ELR (cell line): ENCODE measurements at regions not wholly inside any gene's neighbourhood (a gene's known extent, or its start where the extent isn't known, plus 50 kb on each side); places are given as distances from the start of the nearest gene placed in this dataset.

Experiments used
- DNase-seq: peaks from one replicate; pipeline ENCODE4 v3.0.0-alpha.2; 2015; ENCODE audit warnings: low read depth

DNA sequence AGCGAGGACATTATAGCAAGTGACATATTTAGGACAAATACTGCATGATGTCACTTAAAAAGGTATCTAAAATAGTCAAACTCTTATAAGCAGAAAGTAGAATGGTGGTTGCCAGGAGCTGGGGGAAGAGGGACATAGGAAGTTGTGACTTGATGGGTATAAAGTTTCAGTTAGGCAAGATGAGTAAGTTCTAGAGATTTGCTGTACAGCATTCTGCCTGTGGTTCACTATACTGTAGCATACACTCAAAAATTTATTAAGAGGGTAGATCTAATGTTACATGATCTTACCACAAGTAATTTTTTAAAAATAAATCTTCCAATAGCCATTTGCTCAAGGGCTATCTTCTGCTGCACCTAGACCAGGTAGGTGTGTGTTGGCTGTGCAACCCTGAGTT, 78.1 kb upstream of the NPAS2 start:
- peak; percentile 41 for DNase-seq

DNA sequence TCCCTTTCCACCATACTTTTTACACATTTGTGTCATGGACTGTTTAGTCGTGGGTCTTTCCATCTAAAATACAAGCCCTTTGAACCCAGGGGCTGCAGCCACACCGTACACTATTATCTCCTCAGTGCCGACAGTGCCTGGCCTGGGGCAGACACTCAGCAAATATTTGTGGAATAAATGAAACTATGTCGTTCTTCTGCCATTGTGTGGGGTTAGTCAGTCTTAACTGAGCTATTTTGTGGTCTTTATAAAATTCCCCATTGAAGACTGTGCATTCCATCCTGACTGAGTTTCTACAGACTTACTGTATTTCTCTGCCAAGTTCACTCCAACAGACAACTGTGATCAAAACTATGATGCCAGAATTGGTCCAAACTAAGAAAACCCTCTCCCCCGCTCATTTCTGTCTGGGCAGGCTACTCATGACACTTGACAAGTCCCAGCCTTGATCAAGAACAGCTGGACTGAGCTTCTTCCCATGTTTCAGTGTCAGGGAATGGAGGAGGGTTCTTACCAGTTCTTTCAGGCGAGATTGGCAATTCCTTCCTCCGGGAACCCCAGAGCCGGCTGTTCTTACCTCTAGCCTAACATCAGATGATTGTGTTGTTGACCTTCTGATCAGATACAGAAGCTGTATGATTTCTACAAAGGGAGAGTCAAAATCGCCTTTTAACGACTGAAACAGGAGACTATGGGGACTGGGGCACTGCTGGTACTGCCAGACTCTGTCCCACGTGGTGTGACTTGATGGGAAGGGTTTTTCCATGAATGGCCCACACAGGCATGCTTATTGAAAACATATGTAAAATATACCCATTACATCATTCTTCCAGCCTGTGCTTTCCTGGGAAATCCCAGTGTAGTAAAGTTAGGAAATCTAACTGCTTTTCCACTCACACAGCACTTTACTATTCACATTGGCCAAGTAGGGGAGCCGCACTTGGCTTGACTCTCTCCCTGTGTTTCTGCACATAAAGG, 77.4 kb upstream of the NPAS2 start:
- DNase-seq, result peak; percentile 94

- no peak for DNase-seq
Measured at GRCh38 chr2:100743741-100744140, 76.2 kb upstream of the NPAS2 start.

DNA sequence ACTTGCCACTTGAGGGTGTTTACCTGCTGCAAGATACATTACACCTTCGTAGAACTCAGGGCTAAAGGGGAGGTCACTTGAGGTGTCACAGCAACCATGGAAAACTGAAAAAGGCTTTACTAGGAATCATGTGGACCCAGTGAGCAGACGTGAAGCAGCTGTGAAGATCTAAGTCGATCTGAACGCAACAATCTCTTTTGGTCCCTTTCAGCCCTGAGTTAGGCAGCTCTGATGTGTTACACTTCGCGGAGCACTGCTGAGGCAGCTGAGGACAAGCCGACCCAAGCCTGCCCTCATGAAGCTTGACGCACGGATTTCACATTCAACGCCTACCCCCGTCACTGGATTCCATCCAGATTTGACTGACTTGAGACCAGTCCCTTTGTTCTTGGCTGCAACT, 75.8 kb upstream of the NPAS2 start:
- DNase-seq, result no peak

GRCh38 chr2:100744589-100744988, 75.3 kb upstream of the NPAS2 start:
- DNase-seq, result peak; percentile 68

DNA sequence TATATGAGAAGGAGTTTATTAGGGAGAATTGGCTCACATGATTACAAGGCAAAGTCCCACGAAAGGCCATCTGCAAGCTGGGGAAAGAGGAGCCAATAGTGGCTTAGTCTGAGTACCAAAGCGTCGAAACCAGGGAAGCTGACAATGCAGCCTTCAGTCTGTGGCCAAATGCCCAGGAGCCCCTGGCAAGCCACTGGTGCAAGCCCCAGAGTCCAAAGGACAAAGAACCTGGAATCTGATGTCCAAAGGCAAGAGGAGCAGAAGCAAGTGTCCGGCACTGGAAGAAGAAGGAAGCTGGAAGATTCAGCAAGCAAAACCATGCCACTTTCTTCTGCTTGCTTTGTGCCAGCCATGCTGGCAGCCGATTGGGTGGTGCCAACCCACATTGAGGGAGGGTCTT, 74.3 kb upstream of the NPAS2 start:
- DNase-seq, result no peak

DNA sequence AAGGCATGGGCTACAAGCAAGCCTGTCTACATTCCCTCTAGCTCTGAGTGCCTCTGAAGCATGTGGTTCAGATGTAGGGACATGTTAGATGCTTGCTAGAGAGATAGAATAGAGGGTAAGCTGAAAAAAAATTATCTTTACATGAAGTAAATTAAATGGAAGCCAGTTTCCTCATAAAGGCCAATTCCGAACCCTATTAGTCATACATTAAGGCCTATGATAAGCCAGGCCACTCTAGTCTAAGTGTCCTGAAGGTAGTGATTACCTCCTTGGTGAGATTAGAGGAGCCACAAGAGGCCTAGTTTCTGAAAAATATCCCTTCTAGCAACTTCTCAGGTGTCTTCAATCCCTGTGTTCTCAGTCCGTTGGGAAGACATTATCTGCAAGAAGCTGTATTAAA, 72.4 kb upstream of the NPAS2 start:
- DNase-seq, result peak; percentile 57

- DNase-seq, result no peak
Measured at GRCh38 chr2:100747996-100748615, 71.8 kb upstream of the NPAS2 start.

DNA sequence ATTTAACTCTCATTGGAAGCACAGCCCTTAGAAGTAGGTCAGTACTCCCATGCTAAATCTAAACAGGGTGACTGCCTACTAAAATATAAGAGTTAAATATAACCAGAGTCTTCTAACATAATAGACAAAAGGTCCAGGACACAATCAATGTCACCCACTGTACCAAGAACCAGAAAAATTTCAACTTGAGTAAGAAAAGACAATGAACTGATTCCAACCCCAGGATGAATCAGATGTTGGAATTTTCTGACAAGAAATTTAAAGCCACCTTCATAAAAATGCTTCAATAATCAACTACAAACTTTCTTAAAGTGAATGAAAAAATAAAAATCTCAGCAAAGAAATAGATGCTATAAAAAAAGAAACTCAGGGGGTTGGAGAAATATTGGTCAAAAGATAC, 71.3 kb upstream of the NPAS2 start:
- DNase-seq, result no peak

GRCh38 chr2:100749771-100750542, 70.0 kb upstream of the NPAS2 start:
- DNase-seq, result no peak

- peak; percentile 79 for DNase-seq
Measured at GRCh38 chr2:100751871-100752625, 67.9 kb upstream of the NPAS2 start.

DNA sequence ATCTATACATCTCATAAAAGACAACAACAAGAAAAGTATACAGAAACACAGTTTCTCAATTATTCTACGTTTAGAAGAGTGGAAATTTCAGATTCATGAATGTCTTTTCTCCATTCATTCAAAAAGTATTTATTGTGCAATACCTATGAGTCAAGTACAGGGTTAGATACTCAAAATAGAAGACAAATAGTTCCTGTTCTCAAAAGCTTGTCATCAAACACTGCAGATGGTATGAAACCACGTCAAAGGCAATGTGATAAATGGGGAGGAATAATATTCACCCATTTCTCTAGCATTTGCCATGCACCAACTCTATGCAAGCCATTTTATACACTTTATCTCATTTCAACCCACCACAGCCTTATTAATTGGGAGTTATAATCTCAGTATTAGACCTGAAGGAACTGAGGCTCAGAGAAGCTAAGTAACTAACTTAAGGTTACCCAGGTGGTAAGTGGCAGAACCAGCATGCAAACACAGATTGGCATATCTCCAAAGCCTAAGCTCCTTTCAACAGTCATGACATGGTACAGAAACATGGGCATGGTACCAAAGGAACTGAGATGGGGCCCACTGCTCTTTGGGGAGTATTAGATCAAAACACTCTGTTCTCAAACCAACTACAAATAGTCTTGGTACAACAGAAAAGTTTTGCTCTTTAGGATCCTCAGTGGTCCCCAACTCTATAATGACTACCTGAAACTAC, 67.2 kb upstream of the NPAS2 start:
- peak; percentile 94 for DNase-seq

DNA sequence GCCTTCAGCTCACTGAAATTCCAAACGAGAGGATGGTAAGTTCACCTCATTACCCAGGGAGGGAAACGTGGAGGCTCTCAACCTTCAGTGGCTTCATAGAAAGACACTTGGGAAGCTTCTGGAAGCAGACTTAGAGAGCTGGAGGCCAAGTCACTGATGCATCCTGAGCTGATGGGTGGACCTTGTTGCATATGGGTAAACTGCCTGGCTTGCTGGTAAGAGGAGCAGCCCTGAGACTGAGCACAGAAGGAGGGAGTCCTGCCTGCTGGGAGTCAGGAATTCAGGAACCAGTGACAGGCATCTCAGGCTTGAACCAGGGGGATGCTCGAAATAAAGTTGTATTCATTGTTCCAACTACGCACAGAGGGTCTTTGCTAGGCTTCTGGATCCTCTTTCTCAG, 66.5 kb upstream of the NPAS2 start:
- no peak for DNase-seq

DNA sequence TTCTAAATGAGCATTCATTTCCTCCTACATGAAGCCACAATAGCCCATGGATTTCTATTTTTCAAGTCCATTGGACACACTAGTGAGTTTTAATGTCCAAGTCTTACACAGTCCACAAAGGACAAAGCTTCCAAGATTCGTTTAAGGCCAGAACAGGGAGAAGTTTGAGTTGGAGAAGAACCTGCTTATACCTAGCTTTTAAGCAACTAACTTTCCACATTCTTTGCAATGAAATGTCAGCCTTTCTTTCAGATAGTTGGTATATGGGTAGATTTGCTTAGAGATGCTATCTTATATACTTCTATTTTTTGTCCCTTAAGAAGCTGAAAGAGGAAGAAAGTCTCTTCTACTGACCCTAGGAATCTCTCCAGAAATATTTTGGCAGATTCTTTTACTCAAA, 66.1 kb upstream of the NPAS2 start:
- DNase-seq, result no peak

- no peak for DNase-seq
Measured at GRCh38 chr2:100754951-100755350, 65.0 kb upstream of the NPAS2 start.

DNA sequence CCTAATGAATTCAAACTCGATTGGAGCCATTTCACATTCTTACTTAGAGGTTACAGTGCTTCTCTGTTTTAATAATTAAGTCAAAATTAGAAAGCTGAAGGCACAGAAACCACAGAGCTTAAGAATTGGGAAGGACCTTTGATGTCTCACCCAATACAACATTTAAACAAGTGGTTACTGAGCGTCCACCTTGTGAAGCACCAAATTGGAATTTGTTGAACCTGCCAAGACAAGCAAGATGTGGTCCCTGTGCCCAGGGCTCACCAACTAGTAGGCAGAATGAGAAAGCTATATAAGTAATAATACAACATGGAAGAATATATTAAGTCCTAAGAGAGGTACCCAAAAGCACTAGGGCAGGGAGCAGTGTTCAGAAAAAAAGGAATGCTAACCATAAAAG, 64.5 kb upstream of the NPAS2 start:
- peak; percentile 36 for DNase-seq

GRCh38 chr2:100756704-100757103, 63.2 kb upstream of the NPAS2 start:
- no peak for DNase-seq

DNA sequence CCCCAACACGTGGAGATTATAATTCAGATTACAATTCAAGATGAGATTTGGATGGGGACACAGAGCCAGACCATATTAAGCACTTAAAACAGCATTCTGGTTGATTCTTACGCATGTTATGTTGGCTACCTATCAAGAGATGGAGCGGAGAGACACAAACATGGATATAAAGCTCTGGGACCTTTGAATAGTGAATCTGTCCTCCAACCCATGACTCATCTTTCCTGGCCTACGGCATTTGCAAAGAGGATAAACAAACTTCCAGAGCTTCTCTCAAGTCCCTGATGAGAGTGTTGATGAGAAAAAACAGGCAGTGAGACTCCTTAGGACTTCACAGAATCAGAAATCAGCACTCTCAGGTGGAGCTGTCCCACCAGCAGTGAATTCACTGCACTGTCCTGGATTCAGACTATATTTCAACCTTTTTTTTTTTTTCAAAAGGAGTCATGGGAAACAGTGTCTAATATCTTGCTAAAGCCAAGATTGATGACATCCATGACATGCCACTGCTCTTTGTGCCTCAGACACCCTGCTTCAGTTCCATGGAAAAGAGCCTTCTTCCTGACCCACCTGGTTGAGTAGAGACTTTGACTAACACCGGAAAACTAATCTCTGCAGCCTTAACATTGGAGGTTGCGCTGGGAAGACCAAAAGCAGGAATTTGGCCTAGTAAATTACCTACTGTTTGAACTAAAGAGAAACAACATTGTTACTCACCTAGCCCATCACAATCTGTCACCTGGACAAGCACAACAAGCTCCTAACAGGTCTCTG, 62.1 kb upstream of the NPAS2 start:
- DNase-seq, result peak; percentile 96

DNA sequence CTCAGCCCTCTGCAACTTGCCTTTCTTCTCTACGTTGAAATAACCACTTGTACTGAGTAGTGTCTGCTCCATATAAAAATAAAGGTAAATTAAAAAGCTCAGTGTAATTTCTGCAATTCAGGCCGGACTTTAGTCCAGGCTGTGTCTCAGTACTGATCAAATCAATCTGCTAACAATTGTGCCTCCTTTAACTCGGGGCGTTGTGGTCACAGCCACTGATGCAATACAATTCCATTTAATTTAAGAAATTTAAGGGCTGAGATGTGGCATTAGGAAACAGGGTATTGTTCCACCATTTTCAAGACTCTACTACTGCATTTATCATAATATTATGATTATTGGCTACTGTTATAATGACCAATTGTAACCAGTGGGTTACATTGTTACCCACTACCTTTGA, 60.0 kb upstream of the NPAS2 start:
- DNase-seq, result no peak

- DNase-seq, result no peak
Measured at GRCh38 chr2:100761365-100761764, 58.6 kb upstream of the NPAS2 start.

DNA sequence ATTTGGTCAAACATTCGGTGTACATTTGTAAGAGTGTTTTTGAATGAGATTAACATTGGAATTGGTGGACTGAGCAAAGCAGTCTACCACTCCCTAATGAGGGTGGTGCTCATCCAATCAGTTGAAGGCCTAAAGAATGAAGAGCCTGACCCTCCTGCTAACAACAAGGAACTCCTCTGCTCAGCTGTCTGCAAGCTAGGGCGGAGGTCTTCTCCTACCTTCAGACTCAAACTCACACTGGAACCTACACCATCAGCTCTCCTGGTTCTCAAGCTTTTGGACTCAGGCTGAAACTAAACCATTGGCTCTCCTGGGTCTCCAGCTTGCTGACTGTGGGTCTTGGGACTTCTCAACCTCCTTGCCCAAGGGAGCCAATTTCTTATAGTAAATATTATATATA, 55.5 kb upstream of the NPAS2 start:
- DNase-seq, result no peak
